Spleen (tissue), 11 donors: ENCODE measurements at regions not wholly inside any gene's neighbourhood (a gene's known extent, or its start where the extent isn't known, plus 50 kb on each side); places are given as distances from the start of the nearest gene placed in this dataset.

Experiments used
- DNase-seq: peaks from one replicate; pipeline ENCODE4 v3.0.0-alpha.2; 2020
- H3K27ac ChIP-seq, 8 donors: fragments of 200-600 bp; sonication (generic) in 7 of 8; 1 replicate in 4 of 8; 2 replicates in 4 of 8; pipeline versions ENCODE4 v1.5.0 to v1.8.0; 2016 to 2021; ENCODE audit warnings: inconsistent platforms in 4 of 8, mild to moderate bottlenecking in 4 of 8, moderate library complexity in 1 of 8
- H3K27me3 ChIP-seq, 7 donors: fragments of 200-600 bp; sonication (generic) in 6 of 7; replicated peaks in 1 of 7; 1 replicate in 4 of 7; 2 replicates in 3 of 7; pipeline versions ENCODE4 v1.5.0 to v1.8.0; 2016 to 2021; ENCODE audit warnings: inconsistent platforms in 3 of 7, mild to moderate bottlenecking in 1 of 7
- H3K36me3 ChIP-seq, 6 donors: fragments of 200-600 bp; sonication (generic) in 5 of 6; 1 replicate in 4 of 6; 2 replicates in 2 of 6; pipeline versions ENCODE4 v1.5.0 to v1.8.0; 2016 to 2021; ENCODE audit warnings: inconsistent platforms in 2 of 6
- H3K4me1 ChIP-seq, 6 donors: fragments of 200-600 bp; sonication (generic) in 5 of 6; 1 replicate in 3 of 6; 2 replicates in 3 of 6; pipeline versions ENCODE4 v1.5.0 to v1.8.0; 2016 to 2021; ENCODE audit warnings: inconsistent platforms in 3 of 6
- H3K4me3 ChIP-seq, 8 donors: fragments of 200-600 bp; sonication (generic) in 7 of 8; 1 replicate in 4 of 8; 2 replicates in 4 of 8; pipeline versions ENCODE4 v1.5.0 to v1.8.0; 2016 to 2021; ENCODE audit warnings: inconsistent platforms in 4 of 8, mild to moderate bottlenecking in 4 of 8, moderate library complexity in 2 of 8
- H3K9me3 ChIP-seq, 8 donors: fragments of 200-600 bp; sonication (generic) in 7 of 8; 1 replicate in 4 of 8; 2 replicates in 4 of 8; pipeline versions ENCODE4 v1.5.0 to v1.8.0; 2016 to 2021; ENCODE audit warnings: inconsistent platforms in 4 of 8
- CTCF ChIP-seq, 11 experiments: fragments of 200-600 bp in 7 of 11; fragments of 450-650 bp in 4 of 11; sonication (generic) in 4 of 11; IDR thresholded peaks in 8 of 11; conservative IDR thresholded peaks in 3 of 11; 1 replicate in 7 of 11; 2 replicates in 4 of 11; pipeline versions ENCODE4 v1.4.0 to v1.8.0; 2016 to 2021; ENCODE audit warnings: antibody characterized with exemption in 11 of 11, inconsistent platforms in 4 of 11, mild to moderate bottlenecking in 1 of 11
- POLR2A ChIP-seq, 3 donors: fragments of 450-650 bp; IDR thresholded peaks; one replicate each; pipeline ENCODE4 v1.5.1; 2017; ENCODE audit warnings: antibody characterized with exemption in 3 of 3, mild to moderate bottlenecking in 1 of 3
- POLR2AphosphoS5 ChIP-seq, 3 donors: sonication (generic); formaldehyde crosslinking; IDR thresholded peaks; one replicate each; pipeline ENCODE4 v1.5.1; 2017; ENCODE audit warnings: antibody characterized with exemption in 3 of 3
- WGBS, 5 donors: extraction: QIAGEN DNeasy Blood & Tissue Kit in 3 of 5; methylation state at CpG; one replicate each; pipeline versions ENCODE4 v1.1.5 to v1.1.7; 2013 to 2018; 5-methylcytosine and 5-hydroxymethylcytosine counted together
- intact Hi-C: fragments of 100-400 bp; cut with DNase I; formaldehyde crosslinking; loops from one replicate; pipeline ENCODE4 v1.15.0; 2023; ENCODE audit warnings: low total_unique reads
- donor health status: healthy with polysubstance abuse.
- donor health status: DM: no; HTN: no; CAD: no; lungs with moderate emphysema.
- donor health status: DM: no; HTN: no; CAD: no.
- donor health status: Bipolar disorder and iron deficiency.
- donor health status: healthy.
- donor health status: DM: no; HTN: no; CAD: no.
- donor health status: DM: yes; HTN: yes; CAD: no.

- WGBS, 5 donors: 88 to 97% (median 94%) methylated on average over 3 of the region's 3 CpGs
- peaks cover 0 to 4% (median 3%) of the 10 kb centered on the region in 6 donors for H3K4me1 ChIP-seq
- no peaks in the 10 kb centered on the region for H3K9me3 ChIP-seq
- no peaks in the 10 kb centered on the region for H3K36me3 ChIP-seq
- no peak for DNase-seq
- H3K4me3 ChIP-seq: no peak overlapping the region
- peaks cover 0 to 5% (median 0%) of the 10 kb centered on the region in 7 donors for H3K27me3 ChIP-seq
- no peak overlapping the region for H3K27ac ChIP-seq
- intact Hi-C loops: no loop called here
- TF ChIP-seq POLR2AphosphoS5 (IDR thresholded peaks at IDR 0.05): no peak
- TF ChIP-seq POLR2A (IDR thresholded peaks at IDR 0.05): no peak
- no peak for TF ChIP-seq CTCF (IDR thresholded peaks at IDR 0.05 in 8 of 11, conservative IDR thresholded peaks at IDR 0.05 in 3 of 11)
These were observed 353.6 kb upstream of the TNRC6C start for GRCh38 chr17:77604973-77605313.

DNA sequence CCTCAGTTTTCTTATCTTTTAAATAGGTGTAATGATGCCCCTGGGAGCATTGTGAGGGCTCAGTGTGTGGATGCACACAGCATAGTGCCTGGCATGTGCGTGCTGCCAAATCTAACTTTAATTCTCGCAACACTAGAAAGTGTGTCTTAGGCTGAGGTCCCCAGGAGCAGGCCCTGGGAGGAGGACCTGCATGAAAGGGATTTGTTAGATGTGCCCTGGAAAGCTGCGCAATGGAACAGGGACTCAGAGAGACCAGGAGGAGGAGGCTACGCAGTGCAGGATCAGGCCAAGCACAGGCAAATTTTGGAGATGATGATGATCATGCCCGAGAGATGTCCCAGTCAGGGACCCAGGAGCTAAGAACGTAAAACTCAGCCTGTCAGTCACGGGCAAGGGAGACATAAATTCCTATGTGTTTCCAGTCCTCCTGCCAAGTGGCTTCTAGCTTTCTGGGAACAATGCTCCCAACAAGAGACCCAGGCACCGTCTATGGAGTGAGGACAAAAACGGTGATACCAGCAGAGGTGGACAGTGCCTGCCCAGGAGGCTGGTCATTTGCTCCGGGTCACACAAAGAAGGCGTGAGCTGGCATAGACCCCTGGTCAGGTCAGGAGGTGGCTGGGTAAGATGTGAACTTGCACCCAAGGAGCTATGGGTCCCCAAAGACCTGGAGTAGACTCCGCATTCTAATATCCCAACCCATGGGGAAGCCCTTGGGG lies 352.2 kb upstream of the TNRC6C start:
- Histone ChIP-seq H3K27ac (no peak overlapping the region), H3K9me3 (no peaks in the 10 kb centered on the region), H3K4me3 (no peak overlapping the region), H3K27me3 (peaks cover 0 to 5% (median 0%) of the 10 kb centered on the region in 7 donors), H3K4me1 (peaks cover 4 to 18% (median 13%) of the 10 kb centered on the region in 6 donors), H3K36me3 (no peaks in the 10 kb centered on the region)
- intact Hi-C loops: no loop called here
- no peak for DNase-seq
- TF ChIP-seq POLR2A (IDR thresholded peaks at IDR 0.05) (no peak), CTCF (IDR thresholded peaks at IDR 0.05 in 8 of 11, conservative IDR thresholded peaks at IDR 0.05 in 3 of 11) (no peak), POLR2AphosphoS5 (IDR thresholded peaks at IDR 0.05) (no peak)
- WGBS, 5 donors: 88 to 96% (median 94%) methylated on average over 12 of the region's 12 CpGs

DNA sequence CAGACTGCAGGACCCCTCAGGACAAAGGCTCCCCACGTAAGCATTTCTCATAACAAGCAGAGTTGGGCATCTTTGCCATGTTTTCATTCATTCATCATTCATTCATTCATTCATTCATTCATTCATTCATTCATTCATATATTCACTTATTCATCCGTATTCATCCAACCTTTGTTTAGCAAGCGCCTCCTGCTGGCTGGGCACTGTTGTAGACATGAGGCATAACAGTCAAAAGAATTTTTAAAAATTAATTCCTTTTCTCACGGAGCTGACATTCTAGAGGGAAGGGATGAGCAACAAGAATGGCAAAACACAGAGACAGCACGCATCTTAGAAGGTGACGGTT lies 351.7 kb upstream of the TNRC6C start:
- no peak overlapping the region for H3K27ac ChIP-seq
- H3K4me1 ChIP-seq: peaks cover 4 to 20% (median 13%) of the 10 kb centered on the region in 6 donors
- intact Hi-C loops: no loop called here
- DNase-seq: no peak
- no peaks in the 10 kb centered on the region for H3K9me3 ChIP-seq
- no peaks in the 10 kb centered on the region for H3K36me3 ChIP-seq
- TF ChIP-seq POLR2AphosphoS5 (IDR thresholded peaks at IDR 0.05) (no peak), CTCF (IDR thresholded peaks at IDR 0.05 in 8 of 11, conservative IDR thresholded peaks at IDR 0.05 in 3 of 11) (no peak), POLR2A (IDR thresholded peaks at IDR 0.05) (no peak)
- 74 to 93% (median 87%) methylated on average over 6 of the region's 6 CpGs for WGBS, 5 donors
- peaks cover 0 to 2% (median 0%) of the 10 kb centered on the region in 7 donors for H3K27me3 ChIP-seq
- H3K4me3 ChIP-seq: no peak overlapping the region

DNA sequence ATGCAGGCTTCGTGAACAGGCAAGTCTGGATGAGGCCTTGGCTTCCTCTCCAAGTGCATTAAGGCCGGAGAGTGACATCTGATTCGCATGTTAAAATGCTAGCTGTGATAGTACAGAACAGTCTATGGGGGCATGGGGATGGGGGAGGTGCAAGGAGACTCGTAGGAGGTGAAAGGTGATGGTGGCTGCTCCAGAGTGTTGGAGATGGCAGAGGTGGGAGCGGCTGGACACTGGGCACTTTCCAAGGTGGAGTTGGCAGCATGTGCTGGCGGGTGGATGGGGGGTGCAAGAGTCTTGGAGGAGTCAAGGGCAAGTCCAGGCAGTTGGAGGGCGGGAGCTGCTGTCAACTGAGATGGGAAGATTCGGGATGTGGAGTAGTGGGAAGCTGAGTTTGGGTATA lies 350.9 kb upstream of the TNRC6C start:
- H3K4me1 ChIP-seq: peaks cover 4 to 20% (median 13%) of the 10 kb centered on the region in 6 donors
- peak; percentile 50 for DNase-seq
- H3K36me3 ChIP-seq: no peaks in the 10 kb centered on the region
- H3K9me3 ChIP-seq: no peaks in the 10 kb centered on the region
- TF ChIP-seq CTCF (IDR thresholded peaks at IDR 0.05 in 8 of 11, conservative IDR thresholded peaks at IDR 0.05 in 3 of 11) (no peak), POLR2A (IDR thresholded peaks at IDR 0.05) (no peak), POLR2AphosphoS5 (IDR thresholded peaks at IDR 0.05) (no peak)
- no peak overlapping the region for H3K27ac ChIP-seq
- H3K4me3 ChIP-seq: no peak overlapping the region
- intact Hi-C loops: no loop called here
- no peaks in the 10 kb centered on the region for H3K27me3 ChIP-seq
- 84 to 95% (median 90%) methylated on average over 8 of the region's 8 CpGs for WGBS, 5 donors
